ENCODE measurements at regions not wholly inside any gene's neighbourhood (a gene's known extent, or its start where the extent isn't known, plus 50 kb on each side); places are given as distances from the start of the nearest gene placed in this dataset.

GRCh38 chr2:128501700-128502099 lies 183.0 kb upstream of the HS6ST1 start:
- TF ChIP-seq POLR2A (IDR thresholded peaks at IDR 0.05) (no peak), CTCF (IDR thresholded peaks at IDR 0.05) (no peak), EP300 (IDR thresholded peaks at IDR 0.05) (no peak)
